ENCODE measurements at regions not wholly inside any gene's neighbourhood (a gene's known extent, or its start where the extent isn't known, plus 50 kb on each side); places are given as distances from the start of the nearest gene placed in this dataset.

- Mint-ChIP-seq H3K9me3 (no peaks in the 10 kb centered on the region), H3K36me3 (no peaks in the 10 kb centered on the region)
Observed at GRCh38 chr12:25005376-25005775, 56.5 kb upstream of the BCAT1 start.

GRCh38 chr12:25004447-25004846, 55.5 kb upstream of the BCAT1 start:
- no peaks in the 10 kb centered on the region for H3K36me3 Mint-ChIP-seq
- DNase-seq (ENCODE audit: low spot score) (no peak), ATAC-seq (no peak)
- ChIA-PET CTCF (no interaction called here), POLR2A (no interaction called here)
- TF ChIP-seq ELF4 (CRISPR knock-in tag; IDR thresholded peaks at IDR 0.05; ENCODE audit: low read depth), result no peak
- TF ChIP-seq ZNF263 (CRISPR knock-in tag; IDR thresholded peaks at IDR 0.05; ENCODE audit: low read depth), result no peak
- H3K4me1 Mint-ChIP-seq, result no peaks in the 10 kb centered on the region
- H3K27me3 Mint-ChIP-seq (ENCODE audit: low read depth), result no peaks in the 10 kb centered on the region
- H3K9me3 Mint-ChIP-seq, result no peaks in the 10 kb centered on the region
- no peak overlapping the region for H3K27ac Mint-ChIP-seq
- no peak overlapping the region for H3K4me3 Mint-ChIP-seq

More at GRCh38 chr12:25005376-25005775, 56.5 kb upstream of the BCAT1 start:
- ATAC-seq (no peak), DNase-seq (ENCODE audit: low spot score) (no peak)
- Mint-ChIP-seq H3K27ac (no peak overlapping the region), H3K4me3 (no peak overlapping the region), H3K27me3 (ENCODE audit: low read depth) (no peaks in the 10 kb centered on the region), H3K4me1 (no peaks in the 10 kb centered on the region)
- TF ChIP-seq GABPB1 (CRISPR knock-in tag; IDR thresholded peaks at IDR 0.05) (no peak), SMAD4 (CRISPR knock-in tag; IDR thresholded peaks at IDR 0.05) (no peak), ATF1 (CRISPR knock-in tag; IDR thresholded peaks at IDR 0.05) (no peak), RORB (CRISPR knock-in tag; IDR thresholded peaks at IDR 0.05) (no peak), HMGA2 (CRISPR knock-in tag; IDR thresholded peaks at IDR 0.05) (no peak), NR2C2 (CRISPR knock-in tag; IDR thresholded peaks at IDR 0.05) (no peak)
- POLR2A ChIA-PET, result no interaction called here
- CTCF ChIA-PET, result no interaction called here

GRCh38 chr12:25001311-25001710, 52.4 kb upstream of the BCAT1 start:
- ChIA-PET POLR2A (no interaction called here), CTCF (no interaction called here)

More at GRCh38 chr12:25001311-25001710, 52.4 kb upstream of the BCAT1 start:
- H3K27me3 Mint-ChIP-seq (ENCODE audit: low read depth), result no peaks in the 10 kb centered on the region
- no peak for DNase-seq (ENCODE audit: low spot score)
- TF ChIP-seq ESRRA (CRISPR knock-in tag; IDR thresholded peaks at IDR 0.05; ENCODE audit: borderline replicate concordance), result no peak
- no peak for TF ChIP-seq E2F1 (CRISPR knock-in tag; IDR thresholded peaks at IDR 0.05)
- no peak for TF ChIP-seq NFATC4 (CRISPR knock-in tag; IDR thresholded peaks at IDR 0.05)
- no peak for TF ChIP-seq CTCF (IDR thresholded peaks at IDR 0.05)
- TF ChIP-seq ATF3 (CRISPR knock-in tag; conservative IDR thresholded peaks at IDR 0.05), result no peak
- no peak for TF ChIP-seq ZNF317 (CRISPR knock-in tag; IDR thresholded peaks at IDR 0.05; ENCODE audit: borderline replicate concordance, low read depth)
- TF ChIP-seq STAT6 (CRISPR knock-in tag; conservative IDR thresholded peaks at IDR 0.05; ENCODE audit: low read depth), result no peak
- no peak for TF ChIP-seq ZNF512 (CRISPR knock-in tag; IDR thresholded peaks at IDR 0.05; ENCODE audit: borderline replicate concordance)
- no peak for TF ChIP-seq ELF4 (CRISPR knock-in tag; IDR thresholded peaks at IDR 0.05; ENCODE audit: low read depth)
- TF ChIP-seq GTF2I (CRISPR knock-in tag; conservative IDR thresholded peaks at IDR 0.05), result no peak
- TF ChIP-seq PRRX2 (CRISPR knock-in tag; IDR thresholded peaks at IDR 0.05), result no peak
- TF ChIP-seq SMAD4 (CRISPR knock-in tag; IDR thresholded peaks at IDR 0.05), result no peak
- TF ChIP-seq NFE2L1 (CRISPR knock-in tag; IDR thresholded peaks at IDR 0.05), result no peak
- TF ChIP-seq ATF2 (CRISPR knock-in tag; IDR thresholded peaks at IDR 0.05; ENCODE audit: borderline replicate concordance, low read depth), result no peak
- TF ChIP-seq RORB (CRISPR knock-in tag; IDR thresholded peaks at IDR 0.05), result no peak
- TF ChIP-seq ZNF423 (CRISPR knock-in tag; IDR thresholded peaks at IDR 0.05), result no peak
- ATAC-seq, result no peak
- no peaks in the 10 kb centered on the region for H3K4me1 Mint-ChIP-seq
- H3K9me3 Mint-ChIP-seq, result no peaks in the 10 kb centered on the region
- 0 out of 2 replicates have a peak overlapping the region, but pooled peaks have one; percentile 36 for H3K27ac Mint-ChIP-seq
- no peaks in the 10 kb centered on the region for H3K36me3 Mint-ChIP-seq
- no peak overlapping the region for H3K4me3 Mint-ChIP-seq
